GDM1 (cell line): ENCODE measurements at regions not wholly inside any gene's neighbourhood (a gene's known extent, or its start where the extent isn't known, plus 50 kb on each side); places are given as distances from the start of the nearest gene placed in this dataset.
A peak's percentile ranks its signal among the peaks of the same experiment; 100 is the strongest.

Experiments used
- DNase-seq: peaks from one replicate; lab custom pipeline; 2025; lab: John Stamatoyannopoulos, UW

GRCh38 chr7:25926009-25926408 is 226.0 kb upstream of the NFE2L3 start:
- no peak for DNase-seq

- no peak for DNase-seq
Measured at GRCh38 chr7:25926451-25926850, 225.5 kb upstream of the NFE2L3 start.

DNA sequence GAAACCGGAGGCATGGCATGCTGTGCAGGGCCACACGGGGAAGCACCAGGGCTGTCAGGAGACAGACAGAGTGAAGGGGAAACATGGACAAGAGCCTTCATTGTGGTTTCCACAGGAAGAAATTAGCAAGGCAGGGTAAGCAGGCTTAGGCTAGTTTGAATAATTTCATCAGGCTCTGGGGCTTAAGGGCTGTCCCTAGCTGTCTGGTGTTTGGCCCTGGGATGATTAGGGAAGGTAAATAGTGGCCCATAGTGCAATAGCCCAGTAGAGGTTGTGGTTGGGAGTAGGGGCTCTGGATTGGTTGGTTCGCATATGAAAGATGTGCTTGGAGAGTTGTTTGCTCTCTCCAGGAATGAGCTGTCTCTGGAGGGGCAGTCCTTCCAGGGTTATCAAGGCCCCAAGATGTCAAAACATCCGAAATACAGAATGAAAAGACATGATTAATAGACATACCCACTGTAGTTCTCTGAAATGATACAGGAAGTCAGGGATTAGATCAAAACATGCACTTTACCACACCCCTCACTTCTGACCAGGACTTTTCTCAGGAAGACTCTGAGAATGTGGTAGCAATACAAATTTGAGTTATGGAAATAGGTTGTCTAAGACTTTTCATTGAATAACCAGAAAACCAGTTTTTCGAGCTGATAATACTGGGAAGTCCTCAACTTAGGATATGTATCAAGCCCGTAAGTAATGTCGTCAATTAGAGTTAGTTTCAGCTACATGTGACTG is 224.9 kb upstream of the NFE2L3 start:
- no peak for DNase-seq

DNA sequence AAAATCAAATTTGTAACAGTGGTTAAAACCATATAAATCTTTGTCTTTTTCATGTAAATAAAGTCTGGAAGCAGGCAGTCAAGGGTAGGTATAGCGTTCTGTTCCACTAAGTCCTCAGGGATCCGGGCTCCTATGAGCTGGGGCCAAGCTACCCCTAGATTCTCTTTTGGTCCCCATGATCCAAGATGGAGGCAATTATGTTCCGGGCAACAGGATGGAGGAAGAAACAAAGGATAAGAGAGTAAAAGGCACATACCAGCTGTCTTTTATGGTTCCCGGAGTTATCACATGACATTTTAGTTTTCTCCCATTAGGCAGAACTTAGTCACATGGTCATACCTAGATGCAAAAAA is 224.4 kb upstream of the NFE2L3 start:
- DNase-seq: no peak

- no peak for DNase-seq
Measured at GRCh38 chr7:25928549-25929330, 223.3 kb upstream of the NFE2L3 start.

- no peak for DNase-seq
Measured at GRCh38 chr7:25929448-25929847, 222.6 kb upstream of the NFE2L3 start.

- DNase-seq: no peak
Measured at GRCh38 chr7:25930492-25931048, 221.4 kb upstream of the NFE2L3 start.

DNA sequence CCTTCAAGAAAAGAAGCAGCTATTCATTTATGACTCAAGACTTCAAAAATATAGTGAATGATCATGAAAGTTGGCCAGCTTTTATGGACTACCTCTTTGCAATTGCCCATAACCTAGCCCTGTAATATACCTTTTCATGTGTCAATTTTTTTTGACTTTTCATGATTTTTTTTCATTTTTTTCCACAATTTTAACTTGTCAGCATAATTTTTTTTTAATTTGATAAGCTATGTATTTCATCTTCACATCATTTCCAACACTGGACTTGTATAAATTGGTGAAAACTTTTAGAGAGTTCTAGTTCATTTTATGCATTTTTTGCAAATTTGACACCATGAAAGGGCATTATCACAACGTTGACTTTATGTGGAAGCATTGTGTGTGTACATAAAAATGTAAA is 220.8 kb upstream of the NFE2L3 start:
- no peak for DNase-seq

- no peak for DNase-seq
Measured at GRCh38 chr7:25933921-25934320, 218.1 kb upstream of the NFE2L3 start.

DNA sequence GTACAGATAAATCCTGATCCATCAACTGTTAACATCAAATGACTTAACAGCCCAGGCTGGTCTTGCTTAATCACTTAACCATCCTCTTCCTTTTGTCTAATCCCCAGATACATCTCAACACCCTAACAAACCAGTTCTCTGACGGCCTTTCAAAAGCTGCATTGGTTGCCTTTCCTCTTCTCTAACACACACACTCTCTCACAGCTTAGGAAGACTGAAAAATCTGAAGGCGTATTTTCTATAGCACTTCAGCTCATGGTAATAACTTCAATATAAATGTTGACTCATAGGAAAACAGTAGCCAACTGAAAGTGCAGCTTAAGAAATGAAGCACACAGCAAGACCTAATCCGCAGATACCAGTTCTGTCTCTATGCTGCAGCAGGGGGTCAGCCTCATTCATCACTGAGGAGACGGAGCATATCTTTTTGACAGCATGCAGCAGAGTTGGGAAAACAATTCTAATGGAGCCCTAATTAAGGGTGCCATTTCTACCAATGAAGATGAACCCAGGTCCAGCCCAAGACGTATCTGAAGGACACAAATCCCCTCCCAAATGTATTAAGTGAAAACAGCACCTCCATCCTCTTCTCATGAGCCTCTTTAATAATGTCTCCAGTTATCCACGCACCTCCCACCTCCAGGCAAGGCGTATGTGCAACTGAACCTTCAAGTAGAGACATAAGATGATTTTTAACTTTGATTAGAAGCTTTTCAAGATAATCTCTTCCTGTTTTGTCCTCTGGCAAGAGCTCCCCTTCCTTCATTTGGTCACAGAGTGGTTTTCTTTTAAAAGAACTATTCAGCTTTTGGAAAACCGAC is 211.7 kb upstream of the NFE2L3 start:
- no peak for DNase-seq

- no peak for DNase-seq
Measured at GRCh38 chr7:25944777-25945515, 207.1 kb upstream of the NFE2L3 start.

GRCh38 chr7:25945608-25946007 is 206.4 kb upstream of the NFE2L3 start:
- DNase-seq: no peak

GRCh38 chr7:25946181-25946580 is 205.8 kb upstream of the NFE2L3 start:
- no peak for DNase-seq

- no peak for DNase-seq
Measured at GRCh38 chr7:25947669-25948516, 204.1 kb upstream of the NFE2L3 start.

- no peak for DNase-seq
Measured at GRCh38 chr7:25949736-25950487, 202.1 kb upstream of the NFE2L3 start.

DNA sequence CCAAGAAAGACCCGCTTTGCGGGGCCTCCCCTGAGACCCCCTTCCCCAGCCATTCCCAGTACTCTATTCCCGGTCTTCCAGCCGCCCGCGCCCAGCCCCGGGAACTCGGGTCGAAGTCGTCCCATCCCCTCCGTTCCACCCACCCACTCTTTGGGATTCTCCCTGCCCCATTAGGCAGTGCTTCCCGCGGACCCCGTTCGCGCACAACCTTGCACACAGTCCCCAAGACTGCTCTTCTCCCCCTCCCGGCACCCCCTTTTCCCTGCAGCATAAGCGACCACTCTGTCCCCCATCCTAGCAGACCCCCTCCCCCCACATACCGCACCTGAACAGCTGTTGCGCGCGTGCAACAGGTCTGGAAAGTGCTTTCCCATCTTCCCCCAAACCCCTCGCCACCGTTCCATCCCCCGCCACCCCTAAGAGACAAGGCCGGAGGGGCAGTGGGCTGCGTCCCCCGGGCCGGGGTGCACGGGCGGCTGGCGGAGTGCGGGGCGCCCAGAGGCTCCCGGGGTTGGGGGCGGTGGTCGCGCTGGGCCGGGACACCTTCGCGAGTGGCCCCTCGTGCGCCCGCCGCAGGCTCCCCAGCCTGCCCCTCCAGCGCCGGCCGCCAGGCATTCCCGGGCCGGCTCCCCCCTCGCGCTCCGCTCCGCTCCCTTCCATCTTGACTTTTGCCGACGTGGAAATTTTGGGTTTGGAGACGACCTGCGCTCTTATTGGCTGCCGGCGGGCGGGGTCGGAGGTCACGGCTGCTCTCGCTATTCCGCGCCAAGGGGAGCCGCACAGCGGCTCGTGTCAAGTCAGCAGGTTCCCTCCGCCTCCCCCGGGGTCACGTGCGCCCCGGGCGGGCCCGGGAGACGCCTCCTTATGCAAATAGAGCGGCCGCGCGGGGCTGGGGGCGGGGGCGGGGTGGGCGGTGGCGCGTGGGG is 201.2 kb upstream of the NFE2L3 start:
- peak; percentile 58 for DNase-seq

DNA sequence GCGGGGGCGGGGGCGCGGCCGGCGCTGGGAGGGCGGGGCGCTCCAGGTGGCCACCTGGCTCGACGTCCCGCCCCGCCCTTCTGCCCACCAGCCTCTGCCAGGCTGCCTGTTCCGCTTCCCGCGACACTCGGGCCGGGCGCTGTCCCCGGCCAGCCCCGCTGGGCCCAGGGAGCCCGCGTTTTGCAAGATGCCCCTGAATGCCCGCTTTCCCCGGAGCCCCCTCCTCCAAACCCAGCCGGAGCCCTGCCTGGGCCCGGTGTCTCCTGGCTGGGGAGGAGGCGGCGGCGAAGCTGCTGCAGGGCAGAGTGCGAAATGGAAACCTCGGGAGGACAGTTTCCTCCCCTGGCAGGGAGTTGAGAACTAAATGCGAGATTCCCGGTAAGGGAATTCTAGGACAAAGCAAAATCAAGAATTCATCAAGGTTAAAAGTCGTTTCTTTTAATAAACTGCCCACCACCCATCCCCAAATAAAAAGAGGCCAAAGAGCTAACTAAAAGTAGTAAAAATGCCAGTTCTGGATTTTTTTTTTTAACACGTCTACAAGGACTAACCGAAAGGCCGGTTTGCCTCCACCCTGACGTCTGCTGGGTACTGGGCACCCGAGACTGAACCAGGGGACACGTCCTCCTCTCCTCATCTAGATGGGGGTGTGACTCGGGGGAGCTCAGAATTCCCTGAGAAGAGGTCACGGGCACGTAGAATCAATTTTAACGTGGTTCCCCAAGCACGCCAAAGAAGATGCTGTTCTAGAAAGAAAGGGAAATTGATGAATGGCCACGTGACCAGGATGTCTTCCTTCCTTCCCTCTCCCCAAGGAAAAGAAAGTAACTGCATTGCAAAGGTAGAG is 200.4 kb upstream of the NFE2L3 start:
- DNase-seq: no peak
